Pons (tissue), 1 donor: ENCODE measurements at regions not wholly inside any gene's neighbourhood (a gene's known extent, or its start where the extent isn't known, plus 50 kb on each side); places are given as distances from the start of the nearest gene placed in this dataset.
"Not testable (repeated sequence)": the region's sequence is repeated elsewhere in the genome, so short reads cannot be mapped to it uniquely, and the experiment has no call there.

Experiments
- DNase-seq: peaks from one replicate; pipeline ENCODE4 v3.0.0-alpha.2; 2016; ENCODE audit warnings: low spot score

DNA sequence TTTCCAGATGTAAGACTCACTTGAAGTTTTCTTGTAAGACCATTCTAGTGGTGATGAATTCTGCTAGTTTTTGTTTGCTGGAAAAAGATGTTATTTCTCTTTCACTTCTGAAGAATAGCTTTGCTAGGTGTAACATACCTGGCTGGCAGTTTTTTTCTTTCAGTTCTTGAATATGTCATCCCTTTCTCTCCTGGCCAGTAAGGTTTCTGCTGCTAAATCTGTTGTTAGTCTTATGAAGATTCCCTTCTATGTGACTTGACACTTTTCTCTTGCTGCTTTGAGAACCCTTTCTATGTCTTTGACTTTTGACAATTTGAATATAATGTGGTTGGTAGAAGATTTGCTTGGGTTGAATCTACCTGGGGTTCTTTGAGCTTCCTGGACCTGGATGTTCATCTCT, 314.7 kb upstream of the NOX3 start:
- DNase-seq = no peak

- DNase-seq = no peak
These were observed 309.9 kb upstream of the NOX3 start for GRCh38 chr6:155765275-155766194.

DNA sequence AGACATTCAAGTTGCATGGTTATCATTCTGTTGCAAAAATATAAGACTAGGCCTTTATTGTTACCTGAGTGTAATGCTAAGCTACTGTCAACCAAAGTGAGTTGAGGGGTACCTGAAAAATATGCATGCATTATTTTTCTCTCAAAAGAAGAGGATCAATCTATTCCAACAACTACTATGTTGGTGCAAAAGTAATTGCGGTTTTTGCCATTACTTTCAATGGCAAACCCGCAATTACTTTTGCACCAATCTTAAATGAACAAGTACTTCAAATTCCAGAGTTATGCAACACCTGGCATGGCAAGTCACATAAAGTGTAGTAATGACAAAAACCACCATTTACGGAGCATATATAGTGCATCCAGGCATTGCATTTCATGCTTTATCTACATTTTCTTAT, 307.0 kb upstream of the NOX3 start:
- DNase-seq = no peak

DNA sequence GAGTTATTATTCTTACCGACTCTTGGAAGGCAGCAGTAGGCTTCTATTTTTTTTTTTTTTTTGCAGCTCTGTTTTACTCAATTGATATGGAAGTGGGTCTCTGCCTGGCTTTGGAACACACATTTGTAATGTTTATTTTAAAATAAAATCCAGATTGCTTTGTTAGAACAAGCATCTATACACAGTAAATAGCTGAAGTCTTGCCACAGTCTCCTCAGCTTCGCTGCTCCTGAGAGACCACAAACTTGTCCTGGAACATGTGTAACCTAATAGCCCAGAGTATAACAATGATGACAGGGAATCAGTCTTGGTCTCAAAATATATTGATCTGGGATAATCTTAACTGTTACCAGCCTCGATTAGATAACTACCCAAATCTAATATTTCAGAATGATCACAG, 299.8 kb upstream of the NOX3 start:
- DNase-seq = no peak

- DNase-seq = not testable (repeated sequence)
These were observed 293.1 kb upstream of the NOX3 start for GRCh38 chr6:155748778-155749177.

GRCh38 chr6:155747491-155747890, 291.9 kb upstream of the NOX3 start:
- DNase-seq = no peak

DNA sequence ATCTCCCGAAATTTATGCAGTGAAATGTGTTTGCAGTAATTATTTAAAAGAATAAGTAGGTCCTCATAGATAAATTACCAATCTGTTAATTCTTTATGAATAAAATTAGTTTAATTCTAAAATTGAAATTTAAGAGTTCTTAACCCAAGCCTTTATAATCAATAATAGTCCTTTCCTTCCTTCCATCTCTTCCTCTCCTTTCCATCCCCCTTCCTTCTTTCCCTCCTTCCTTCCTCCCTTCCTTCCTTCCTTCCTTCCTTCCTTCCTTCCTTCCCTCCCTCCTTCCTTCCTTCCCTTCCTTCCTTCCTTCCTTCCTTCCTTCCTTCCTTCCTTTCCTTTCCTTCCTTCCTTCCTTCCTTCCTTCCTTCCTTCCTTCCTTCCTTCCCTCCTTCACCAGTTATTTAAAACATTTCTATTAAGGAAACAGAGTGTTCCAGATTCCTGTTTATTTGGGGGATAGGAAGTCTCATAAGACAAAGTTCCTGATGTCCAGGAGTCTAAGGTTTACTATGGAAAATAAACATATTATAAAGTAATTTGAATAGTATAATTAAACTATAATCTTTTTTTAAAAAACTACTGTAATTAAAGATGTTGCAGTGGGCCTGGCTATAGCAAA, 285.3 kb upstream of the NOX3 start:
- DNase-seq = no peak

- DNase-seq = no peak
These were observed 283.0 kb upstream of the NOX3 start for GRCh38 chr6:155738602-155739105.

- DNase-seq = no peak
These were observed 261.7 kb upstream of the NOX3 start for GRCh38 chr6:155717374-155717773.

DNA sequence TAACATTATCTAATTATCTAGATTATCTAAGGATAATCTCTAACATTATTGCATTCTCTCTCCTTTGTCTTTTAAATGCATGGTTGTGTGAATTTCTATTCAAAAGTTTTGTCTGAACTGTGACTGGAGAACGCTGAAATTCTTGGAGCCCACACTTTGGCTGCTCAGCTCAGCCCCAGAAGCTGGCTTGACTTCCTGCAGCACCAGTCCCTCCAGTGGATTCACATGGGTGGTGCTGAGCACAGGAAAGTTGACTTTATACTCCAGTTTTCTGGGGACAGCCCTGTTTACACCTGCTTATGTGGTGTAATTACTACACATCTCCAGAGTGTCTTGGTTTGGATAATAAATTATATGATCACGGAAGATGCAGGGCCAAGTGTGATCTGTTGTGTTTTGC, 255.1 kb upstream of the NOX3 start:
- DNase-seq = no peak

DNA sequence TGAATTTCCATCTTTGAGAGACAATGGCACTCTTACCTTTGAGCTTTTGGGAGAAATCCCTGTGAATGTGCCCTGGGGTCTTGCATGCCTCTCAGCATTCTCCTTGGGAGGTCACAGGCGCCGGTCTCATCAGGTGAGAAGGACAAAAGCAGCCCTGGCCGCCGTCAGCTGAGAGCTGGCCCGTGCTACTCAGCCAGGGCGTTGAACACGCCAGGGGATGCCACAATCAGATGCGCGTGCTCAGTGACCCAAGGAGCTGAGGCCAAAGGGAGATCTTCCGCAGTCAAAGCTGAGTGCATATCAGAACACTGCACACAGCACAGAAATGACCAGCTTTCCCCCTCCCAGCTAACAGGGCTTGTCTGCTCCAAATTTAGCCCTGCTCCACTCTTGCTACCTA, 253.6 kb upstream of the NOX3 start:
- no peak for DNase-seq

DNA sequence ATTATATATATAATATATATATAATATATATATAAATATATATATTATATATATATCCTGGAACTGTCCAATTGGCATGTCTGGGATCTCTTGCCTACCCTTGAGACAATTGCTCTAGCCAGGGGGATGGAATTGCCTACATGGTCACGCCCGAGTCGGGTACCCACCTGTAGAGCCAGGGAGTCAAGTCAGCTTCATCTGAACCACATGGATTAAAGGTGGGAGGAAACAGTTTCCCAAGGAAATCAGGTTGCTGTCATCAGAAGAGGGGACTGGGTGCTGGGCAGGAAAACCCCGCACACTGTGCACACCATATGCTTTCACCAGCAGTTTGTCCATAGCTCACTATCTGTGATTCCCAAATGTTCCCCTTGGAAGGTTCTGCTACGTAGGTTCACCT, 252.5 kb upstream of the NOX3 start:
- DNase-seq = no peak

DNA sequence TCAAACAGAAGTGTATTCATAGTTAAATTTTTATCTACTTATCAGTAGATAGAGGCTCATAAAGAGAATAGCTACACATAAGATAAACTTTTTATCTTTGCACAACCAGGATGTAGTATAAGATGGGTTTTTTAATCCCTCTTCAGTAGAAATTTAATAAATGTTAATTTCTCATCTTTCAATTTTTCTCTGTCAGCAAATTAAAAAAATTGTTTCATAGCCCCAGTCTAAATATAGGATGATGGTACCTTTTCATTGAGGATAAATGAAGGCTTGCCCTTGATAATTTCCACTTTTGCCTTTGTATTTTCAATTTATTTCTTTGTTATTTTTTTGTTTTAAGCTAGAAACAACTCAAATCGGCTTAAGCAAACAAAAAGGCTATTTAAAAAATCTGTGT, 251.2 kb upstream of the NOX3 start:
- DNase-seq = no peak

DNA sequence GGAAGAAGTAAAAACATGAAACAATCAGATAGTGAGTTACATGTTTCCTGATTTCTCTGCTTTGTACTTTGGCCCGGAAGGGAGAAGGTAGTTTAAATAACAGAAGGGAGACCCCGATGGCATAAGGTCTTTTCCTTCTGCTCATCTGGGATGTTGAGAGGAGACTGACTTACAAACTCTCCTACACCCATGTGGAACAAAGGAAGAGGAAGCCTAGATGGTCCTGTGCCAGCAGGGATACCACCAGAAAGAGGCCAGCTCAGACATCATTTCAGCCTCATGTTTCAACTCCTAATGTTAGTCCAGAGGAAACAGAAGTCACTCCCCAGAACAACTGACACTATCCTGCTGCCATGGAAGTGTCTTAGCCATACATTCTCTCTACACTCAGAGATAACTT, 250.7 kb upstream of the NOX3 start:
- no peak for DNase-seq

- no peak for DNase-seq
These were observed 245.7 kb upstream of the NOX3 start for GRCh38 chr6:155701342-155701741.

- DNase-seq = no peak
These were observed 239.9 kb upstream of the NOX3 start for GRCh38 chr6:155695495-155695894.

- no peak for DNase-seq
These were observed 238.8 kb upstream of the NOX3 start for GRCh38 chr6:155694419-155694790.

DNA sequence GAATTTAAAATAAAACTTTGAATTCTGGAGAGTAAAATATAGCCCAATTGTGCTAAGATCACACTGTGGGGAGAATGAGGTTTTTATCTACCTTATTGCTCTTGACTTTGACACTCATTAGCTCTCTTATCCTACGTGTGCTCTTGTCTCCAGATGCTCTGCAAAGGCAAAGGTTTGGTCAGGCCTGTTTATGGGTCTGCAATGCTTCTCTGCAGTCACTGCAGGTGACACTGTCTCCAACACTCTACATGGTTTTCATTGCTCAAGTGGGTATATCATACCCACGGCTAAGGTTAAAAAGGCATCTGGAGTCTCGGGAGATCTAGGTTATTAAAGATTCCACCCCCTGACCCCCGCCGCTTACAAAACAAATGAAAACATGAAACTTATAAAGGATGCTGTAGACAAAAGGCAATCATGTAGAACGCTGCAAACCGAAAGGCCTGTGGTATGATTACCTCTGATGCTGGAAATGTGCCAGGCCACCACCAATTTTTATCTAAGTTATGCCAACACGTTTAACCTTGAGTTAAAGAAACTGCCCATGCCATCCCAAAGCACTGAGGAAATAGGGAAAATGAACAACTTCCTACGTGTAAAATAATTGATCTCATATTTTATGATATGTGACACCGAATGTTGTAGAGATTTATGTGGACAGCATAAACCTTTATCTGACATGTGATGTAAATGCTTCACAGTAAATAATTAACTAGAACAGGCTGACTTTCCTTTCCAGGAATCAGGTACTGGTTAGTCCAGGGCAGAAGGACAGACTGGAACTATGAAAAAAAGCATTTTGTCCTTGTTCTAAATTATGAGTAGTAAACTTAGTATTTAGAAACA, 238.2 kb upstream of the NOX3 start:
- no peak for DNase-seq

- DNase-seq = no peak
These were observed 235.2 kb upstream of the NOX3 start for GRCh38 chr6:155690820-155691219.

- DNase-seq = no peak
These were observed 232.0 kb upstream of the NOX3 start for GRCh38 chr6:155687645-155688044.

GRCh38 chr6:155684416-155685196, 229.0 kb upstream of the NOX3 start:
- DNase-seq = no peak

DNA sequence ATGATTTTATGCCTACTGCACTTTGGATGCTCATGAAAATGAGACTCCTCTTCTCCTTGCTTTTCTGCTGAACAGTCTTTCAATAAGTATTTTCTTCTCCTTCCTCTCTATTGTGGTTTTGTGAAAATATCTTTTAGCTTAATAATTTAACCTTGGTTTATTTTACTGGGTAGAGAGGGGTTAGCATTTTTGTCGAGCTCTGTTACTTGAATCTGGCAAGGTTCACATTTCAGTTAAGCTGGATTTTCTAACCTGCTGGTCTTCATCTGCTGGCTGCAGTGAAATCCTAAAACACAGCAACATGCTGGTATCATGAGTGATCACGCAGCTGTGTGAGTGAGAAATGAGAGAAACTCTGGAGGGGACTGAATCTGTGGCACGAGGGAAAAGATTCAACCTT, 222.7 kb upstream of the NOX3 start:
- no peak for DNase-seq
